GM23338 (cell line): ENCODE measurements at regions not wholly inside any gene's neighbourhood (a gene's known extent, or its start where the extent isn't known, plus 50 kb on each side); places are given as distances from the start of the nearest gene placed in this dataset.

Source experiments
- ATAC-seq: fragments of 200-7000 bp; cut with Tn5 transposase; 3 replicates; pipeline ENCODE4 v1.9.1; 2020
- DNase-seq: peaks from one replicate; pipeline ENCODE4 v3.0.0-alpha.2; 2015; ENCODE audit warnings: low spot score
- H2AFZ ChIP-seq: fragments of 200-600 bp; sonication (generic); 2 replicates; pipeline ENCODE4 v1.8.0; 2016; ENCODE audit warnings: antibody characterized with exemption, mild to moderate bottlenecking, moderate library complexity
- H3F3A ChIP-seq: fragments of 200-600 bp; sonication (generic); replicated peaks from 2 replicates; pipeline ENCODE4 v1.8.0; 2017; ENCODE audit warnings: antibody characterized with exemption, mixed run types, low read depth
- H3K27ac ChIP-seq: fragments of 200-600 bp; sonication (generic); 2 replicates; pipeline ENCODE4 v1.6.1; 2016; ENCODE audit warnings: low read depth
- H3K27me3 ChIP-seq: fragments of 200-600 bp; sonication (generic); 2 replicates; pipeline ENCODE4 v1.8.0; 2016; ENCODE audit warnings: mild to moderate bottlenecking, mixed run types, moderate library complexity; ENCODE audit not compliant: insufficient read depth
- H3K36me3 ChIP-seq: fragments of 200-600 bp; sonication (generic); 2 replicates; pipeline ENCODE4 v1.8.0; 2016; ENCODE audit warnings: mild to moderate bottlenecking; ENCODE audit not compliant: insufficient read depth
- H3K4me1 ChIP-seq: fragments of 200-600 bp; sonication (generic); 2 replicates; pipeline ENCODE4 v1.8.0; 2016; ENCODE audit warnings: mild to moderate bottlenecking, moderate library complexity; ENCODE audit not compliant: insufficient read depth
- H3K4me2 ChIP-seq: fragments of 200-600 bp; sonication (generic); 2 replicates; pipeline ENCODE4 v1.7.1; 2017; ENCODE audit warnings: mixed run types
- H3K4me3 ChIP-seq: fragments of 200-600 bp; sonication (generic); 2 replicates; pipeline ENCODE4 v1.6.1; 2016; ENCODE audit warnings: mixed run types
- H3K79me2 ChIP-seq: fragments of 200-600 bp; sonication (generic); replicated peaks from 2 replicates; pipeline ENCODE4 v1.8.0; 2017; ENCODE audit warnings: mild to moderate bottlenecking; ENCODE audit not compliant: insufficient read depth
- H3K9me2 ChIP-seq: fragments of 200-600 bp; sonication (generic); 2 replicates; pipeline ENCODE4 v1.8.0; 2017; ENCODE audit not compliant: insufficient read depth
- H4K20me1 ChIP-seq: fragments of 200-600 bp; sonication (generic); replicated peaks from 2 replicates; pipeline ENCODE4 v1.8.0; 2017; ENCODE audit warnings: mild to moderate bottlenecking; ENCODE audit not compliant: insufficient read depth
- H3K27ac Mint-ChIP-seq: 2 replicates; pipeline ENCODE4 v1.8.0; 2020; ENCODE audit warnings: inconsistent platforms, mild to moderate bottlenecking, moderate library complexity, mixed read lengths
- H3K27me3 Mint-ChIP-seq: 3 replicates; pipeline ENCODE4 v1.8.0; 2022; ENCODE audit warnings: low read depth, mild to moderate bottlenecking, moderate library complexity, mixed read lengths, inconsistent platforms; ENCODE audit not compliant: insufficient read depth, poor library complexity
- H3K36me3 Mint-ChIP-seq: 3 replicates; pipeline ENCODE4 v1.8.0; 2021; ENCODE audit warnings: low read depth, mild to moderate bottlenecking, inconsistent platforms, moderate library complexity, mixed read lengths
- H3K4me1 Mint-ChIP-seq: 3 replicates; pipeline ENCODE4 v1.8.0; 2020; ENCODE audit warnings: mild to moderate bottlenecking, inconsistent platforms, mixed read lengths
- H3K4me3 Mint-ChIP-seq: 3 replicates; pipeline ENCODE4 v1.8.0; 2021; ENCODE audit warnings: moderate library complexity, mild to moderate bottlenecking, inconsistent platforms, mixed read lengths
- H3K9me3 Mint-ChIP-seq: 3 replicates; pipeline ENCODE4 v1.8.0; 2020; ENCODE audit warnings: moderate library complexity, mild to moderate bottlenecking, inconsistent platforms, mixed read lengths
- CREB1 ChIP-seq: fragments of 250-450 bp; sonication (Bioruptor Pico); IDR thresholded peaks from 2 replicates; pipeline ENCODE4 v1.5.0; 2020; ENCODE audit warnings: low read depth, mild to moderate bottlenecking, moderate library complexity
- EZH2 ChIP-seq: fragments of 200-600 bp; sonication (generic); IDR thresholded peaks from one replicate; pipeline ENCODE4 v1.8.0; 2017; ENCODE audit warnings: antibody characterized with exemption, mild to moderate bottlenecking, low read depth; ENCODE audit not compliant: unreplicated experiment
- EZH2phosphoT487 ChIP-seq: fragments of 200-600 bp; sonication (generic); IDR thresholded peaks from one replicate; pipeline ENCODE4 v1.8.1; 2018; ENCODE audit warnings: antibody characterized with exemption; ENCODE audit not compliant: unreplicated experiment
- JUNB ChIP-seq: IDR thresholded peaks from one replicate; pipeline ENCODE4 v1.6.1; 2016; ENCODE audit warnings: antibody characterized with exemption; ENCODE audit not compliant: unreplicated experiment
- NANOG ChIP-seq: IDR thresholded peaks from 2 replicates; pipeline ENCODE4 v1.6.1; 2016; ENCODE audit warnings: antibody characterized with exemption, borderline replicate concordance
- POLR2AphosphoS5 ChIP-seq: IDR thresholded peaks from 2 replicates; pipeline ENCODE4 v1.6.1; 2016; ENCODE audit warnings: antibody characterized with exemption, low read depth
- STAT1 ChIP-seq: IDR thresholded peaks from one replicate; pipeline ENCODE4 v1.6.1; 2016; ENCODE audit warnings: antibody characterized with exemption; ENCODE audit not compliant: unreplicated experiment
- ZNF114 ChIP-seq: fragments of 250-450 bp; sonication (Bioruptor Pico); IDR thresholded peaks from 2 replicates; pipeline ENCODE4 v1.5.0; 2020; ENCODE audit warnings: mild to moderate bottlenecking, moderate library complexity
- ZNF331 ChIP-seq: fragments of 250-450 bp; sonication (Bioruptor Pico); IDR thresholded peaks from 2 replicates; pipeline ENCODE4 v1.5.0; 2020; ENCODE audit warnings: low read depth, mild to moderate bottlenecking, moderate library complexity
- TF ChIP-seq, protein P1 (sequence below): fragments of 250-450 bp; sonication (Bioruptor Pico); IDR thresholded peaks from 2 replicates; pipeline ENCODE4 v1.5.0; 2020; ENCODE audit warnings: mild to moderate bottlenecking, moderate library complexity
- TF ChIP-seq, protein P2 (sequence below), 2 experiments: fragments of 200-600 bp in 1 of 2; sonication (generic) in 1 of 2; conservative IDR thresholded peaks; 2 replicates each; pipeline versions ENCODE4 v1.5.1 to v1.6.1; 2016 to 2017; ENCODE audit warnings: antibody characterized with exemption in 2 of 2, low read depth in 2 of 2, mild to moderate bottlenecking in 2 of 2, moderate library complexity in 1 of 2
- TF ChIP-seq, protein P3 (sequence below): IDR thresholded peaks from 2 replicates; pipeline ENCODE4 v1.6.1; 2016; ENCODE audit warnings: antibody characterized with exemption
- TF ChIP-seq, protein P4 (sequence below): IDR thresholded peaks from one replicate; pipeline ENCODE4 v1.6.1; 2018; ENCODE audit warnings: antibody characterized with exemption; ENCODE audit not compliant: unreplicated experiment

DNA sequence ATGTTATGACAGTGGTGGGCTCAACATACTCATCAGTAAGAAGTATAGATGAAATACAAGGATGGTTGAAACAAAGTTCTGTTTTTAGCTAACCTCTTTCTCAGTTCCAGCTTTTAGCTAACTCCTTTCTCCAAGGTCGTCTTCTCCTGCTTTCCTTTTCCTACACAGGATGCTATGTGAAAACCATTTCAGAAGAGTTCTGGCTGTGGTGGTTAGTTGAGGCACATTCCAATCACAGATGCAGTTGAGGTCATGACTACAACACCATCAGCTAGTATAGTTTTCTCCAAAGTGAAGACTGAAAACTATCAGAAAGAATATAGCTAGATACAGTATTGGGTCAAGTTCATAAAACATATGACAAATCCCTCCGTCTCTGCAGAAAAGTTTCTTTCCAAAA is 477.7 kb upstream of the C9orf72 start:
- H3K36me3 ChIP-seq: no peaks in the 10 kb centered on the region
- peaks cover 6% of the 10 kb centered on the region; the same call in 1 of the 2 replicates for H3K9me2 ChIP-seq
- no peak for ATAC-seq
- TF ChIP-seq, protein P1, sequence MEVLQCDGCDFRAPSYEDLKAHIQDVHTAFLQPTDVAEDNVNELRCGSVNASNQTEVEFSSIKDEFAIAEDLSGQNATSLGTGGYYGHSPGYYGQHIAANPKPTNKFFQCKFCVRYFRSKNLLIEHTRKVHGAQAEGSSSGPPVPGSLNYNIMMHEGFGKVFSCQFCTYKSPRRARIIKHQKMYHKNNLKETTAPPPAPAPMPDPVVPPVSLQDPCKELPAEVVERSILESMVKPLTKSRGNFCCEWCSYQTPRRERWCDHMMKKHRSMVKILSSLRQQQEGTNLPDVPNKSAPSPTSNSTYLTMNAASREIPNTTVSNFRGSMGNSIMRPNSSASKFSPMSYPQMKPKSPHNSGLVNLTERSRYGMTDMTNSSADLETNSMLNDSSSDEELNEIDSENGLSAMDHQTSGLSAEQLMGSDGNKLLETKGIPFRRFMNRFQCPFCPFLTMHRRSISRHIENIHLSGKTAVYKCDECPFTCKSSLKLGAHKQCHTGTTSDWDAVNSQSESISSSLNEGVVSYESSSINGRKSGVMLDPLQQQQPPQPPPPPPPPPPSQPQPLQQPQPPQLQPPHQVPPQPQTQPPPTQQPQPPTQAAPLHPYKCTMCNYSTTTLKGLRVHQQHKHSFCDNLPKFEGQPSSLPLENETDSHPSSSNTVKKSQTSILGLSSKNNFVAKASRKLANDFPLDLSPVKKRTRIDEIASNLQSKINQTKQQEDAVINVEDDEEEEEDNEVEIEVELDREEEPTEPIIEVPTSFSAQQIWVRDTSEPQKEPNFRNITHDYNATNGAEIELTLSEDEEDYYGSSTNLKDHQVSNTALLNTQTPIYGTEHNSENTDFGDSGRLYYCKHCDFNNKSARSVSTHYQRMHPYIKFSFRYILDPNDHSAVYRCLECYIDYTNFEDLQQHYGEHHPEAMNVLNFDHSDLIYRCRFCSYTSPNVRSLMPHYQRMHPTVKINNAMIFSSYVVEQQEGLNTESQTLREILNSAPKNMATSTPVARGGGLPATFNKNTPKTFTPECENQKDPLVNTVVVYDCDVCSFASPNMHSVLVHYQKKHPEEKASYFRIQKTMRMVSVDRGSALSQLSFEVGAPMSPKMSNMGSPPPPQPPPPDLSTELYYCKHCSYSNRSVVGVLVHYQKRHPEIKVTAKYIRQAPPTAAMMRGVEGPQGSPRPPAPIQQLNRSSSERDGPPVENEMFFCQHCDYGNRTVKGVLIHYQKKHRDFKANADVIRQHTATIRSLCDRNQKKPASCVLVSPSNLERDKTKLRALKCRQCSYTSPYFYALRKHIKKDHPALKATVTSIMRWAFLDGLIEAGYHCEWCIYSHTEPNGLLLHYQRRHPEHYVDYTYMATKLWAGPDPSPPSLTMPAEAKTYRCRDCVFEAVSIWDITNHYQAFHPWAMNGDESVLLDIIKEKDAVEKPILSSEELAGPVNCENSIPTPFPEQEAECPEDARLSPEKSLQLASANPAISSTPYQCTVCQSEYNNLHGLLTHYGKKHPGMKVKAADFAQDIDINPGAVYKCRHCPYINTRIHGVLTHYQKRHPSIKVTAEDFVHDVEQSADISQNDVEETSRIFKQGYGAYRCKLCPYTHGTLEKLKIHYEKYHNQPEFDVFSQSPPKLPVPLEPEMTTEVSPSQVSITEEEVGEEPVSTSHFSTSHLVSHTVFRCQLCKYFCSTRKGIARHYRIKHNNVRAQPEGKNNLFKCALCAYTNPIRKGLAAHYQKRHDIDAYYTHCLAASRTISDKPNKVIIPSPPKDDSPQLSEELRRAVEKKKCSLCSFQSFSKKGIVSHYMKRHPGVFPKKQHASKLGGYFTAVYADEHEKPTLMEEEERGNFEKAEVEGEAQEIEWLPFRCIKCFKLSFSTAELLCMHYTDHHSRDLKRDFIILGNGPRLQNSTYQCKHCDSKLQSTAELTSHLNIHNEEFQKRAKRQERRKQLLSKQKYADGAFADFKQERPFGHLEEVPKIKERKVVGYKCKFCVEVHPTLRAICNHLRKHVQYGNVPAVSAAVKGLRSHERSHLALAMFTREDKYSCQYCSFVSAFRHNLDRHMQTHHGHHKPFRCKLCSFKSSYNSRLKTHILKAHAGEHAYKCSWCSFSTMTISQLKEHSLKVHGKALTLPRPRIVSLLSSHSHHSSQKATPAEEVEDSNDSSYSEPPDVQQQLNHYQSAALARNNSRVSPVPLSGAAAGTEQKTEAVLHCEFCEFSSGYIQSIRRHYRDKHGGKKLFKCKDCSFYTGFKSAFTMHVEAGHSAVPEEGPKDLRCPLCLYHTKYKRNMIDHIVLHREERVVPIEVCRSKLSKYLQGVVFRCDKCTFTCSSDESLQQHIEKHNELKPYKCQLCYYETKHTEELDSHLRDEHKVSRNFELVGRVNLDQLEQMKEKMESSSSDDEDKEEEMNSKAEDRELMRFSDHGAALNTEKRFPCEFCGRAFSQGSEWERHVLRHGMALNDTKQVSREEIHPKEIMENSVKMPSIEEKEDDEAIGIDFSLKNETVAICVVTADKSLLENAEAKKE (CRISPR knock-in tag): no peak
- TF ChIP-seq NANOG (no peak), JUNB (no peak), CREB1 (CRISPR knock-in tag) (no peak), EZH2phosphoT487 (no peak), EZH2 (no peak), ZNF331 (no peak), ZNF114 (CRISPR knock-in tag) (no peak), STAT1 (no peak), POLR2AphosphoS5 (no peak)
- TF ChIP-seq, protein P2, sequence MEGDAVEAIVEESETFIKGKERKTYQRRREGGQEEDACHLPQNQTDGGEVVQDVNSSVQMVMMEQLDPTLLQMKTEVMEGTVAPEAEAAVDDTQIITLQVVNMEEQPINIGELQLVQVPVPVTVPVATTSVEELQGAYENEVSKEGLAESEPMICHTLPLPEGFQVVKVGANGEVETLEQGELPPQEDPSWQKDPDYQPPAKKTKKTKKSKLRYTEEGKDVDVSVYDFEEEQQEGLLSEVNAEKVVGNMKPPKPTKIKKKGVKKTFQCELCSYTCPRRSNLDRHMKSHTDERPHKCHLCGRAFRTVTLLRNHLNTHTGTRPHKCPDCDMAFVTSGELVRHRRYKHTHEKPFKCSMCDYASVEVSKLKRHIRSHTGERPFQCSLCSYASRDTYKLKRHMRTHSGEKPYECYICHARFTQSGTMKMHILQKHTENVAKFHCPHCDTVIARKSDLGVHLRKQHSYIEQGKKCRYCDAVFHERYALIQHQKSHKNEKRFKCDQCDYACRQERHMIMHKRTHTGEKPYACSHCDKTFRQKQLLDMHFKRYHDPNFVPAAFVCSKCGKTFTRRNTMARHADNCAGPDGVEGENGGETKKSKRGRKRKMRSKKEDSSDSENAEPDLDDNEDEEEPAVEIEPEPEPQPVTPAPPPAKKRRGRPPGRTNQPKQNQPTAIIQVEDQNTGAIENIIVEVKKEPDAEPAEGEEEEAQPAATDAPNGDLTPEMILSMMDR (conservative IDR thresholded peaks at IDR 0.05; ENCODE audit: low read depth in 2 of 2): no peak
- TF ChIP-seq, protein P3, sequence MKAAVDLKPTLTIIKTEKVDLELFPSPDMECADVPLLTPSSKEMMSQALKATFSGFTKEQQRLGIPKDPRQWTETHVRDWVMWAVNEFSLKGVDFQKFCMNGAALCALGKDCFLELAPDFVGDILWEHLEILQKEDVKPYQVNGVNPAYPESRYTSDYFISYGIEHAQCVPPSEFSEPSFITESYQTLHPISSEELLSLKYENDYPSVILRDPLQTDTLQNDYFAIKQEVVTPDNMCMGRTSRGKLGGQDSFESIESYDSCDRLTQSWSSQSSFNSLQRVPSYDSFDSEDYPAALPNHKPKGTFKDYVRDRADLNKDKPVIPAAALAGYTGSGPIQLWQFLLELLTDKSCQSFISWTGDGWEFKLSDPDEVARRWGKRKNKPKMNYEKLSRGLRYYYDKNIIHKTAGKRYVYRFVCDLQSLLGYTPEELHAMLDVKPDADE: no peak
- TF ChIP-seq, protein P4, sequence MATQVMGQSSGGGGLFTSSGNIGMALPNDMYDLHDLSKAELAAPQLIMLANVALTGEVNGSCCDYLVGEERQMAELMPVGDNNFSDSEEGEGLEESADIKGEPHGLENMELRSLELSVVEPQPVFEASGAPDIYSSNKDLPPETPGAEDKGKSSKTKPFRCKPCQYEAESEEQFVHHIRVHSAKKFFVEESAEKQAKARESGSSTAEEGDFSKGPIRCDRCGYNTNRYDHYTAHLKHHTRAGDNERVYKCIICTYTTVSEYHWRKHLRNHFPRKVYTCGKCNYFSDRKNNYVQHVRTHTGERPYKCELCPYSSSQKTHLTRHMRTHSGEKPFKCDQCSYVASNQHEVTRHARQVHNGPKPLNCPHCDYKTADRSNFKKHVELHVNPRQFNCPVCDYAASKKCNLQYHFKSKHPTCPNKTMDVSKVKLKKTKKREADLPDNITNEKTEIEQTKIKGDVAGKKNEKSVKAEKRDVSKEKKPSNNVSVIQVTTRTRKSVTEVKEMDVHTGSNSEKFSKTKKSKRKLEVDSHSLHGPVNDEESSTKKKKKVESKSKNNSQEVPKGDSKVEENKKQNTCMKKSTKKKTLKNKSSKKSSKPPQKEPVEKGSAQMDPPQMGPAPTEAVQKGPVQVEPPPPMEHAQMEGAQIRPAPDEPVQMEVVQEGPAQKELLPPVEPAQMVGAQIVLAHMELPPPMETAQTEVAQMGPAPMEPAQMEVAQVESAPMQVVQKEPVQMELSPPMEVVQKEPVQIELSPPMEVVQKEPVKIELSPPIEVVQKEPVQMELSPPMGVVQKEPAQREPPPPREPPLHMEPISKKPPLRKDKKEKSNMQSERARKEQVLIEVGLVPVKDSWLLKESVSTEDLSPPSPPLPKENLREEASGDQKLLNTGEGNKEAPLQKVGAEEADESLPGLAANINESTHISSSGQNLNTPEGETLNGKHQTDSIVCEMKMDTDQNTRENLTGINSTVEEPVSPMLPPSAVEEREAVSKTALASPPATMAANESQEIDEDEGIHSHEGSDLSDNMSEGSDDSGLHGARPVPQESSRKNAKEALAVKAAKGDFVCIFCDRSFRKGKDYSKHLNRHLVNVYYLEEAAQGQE: no peak
- H3K4me2 ChIP-seq: no peak overlapping the region
- Mint-ChIP-seq H3K27ac (no peak overlapping the region), H3K27me3 (peaks cover 2% of the 10 kb centered on the region), H3K4me1 (peaks cover 8% of the 10 kb centered on the region; the same call in 2 of the 3 replicates), H3K36me3 (no peaks in the 10 kb centered on the region), H3K4me3 (no peak overlapping the region), H3K9me3 (no peaks in the 10 kb centered on the region)
- no peak for DNase-seq
- no peaks in the 10 kb centered on the region for H3K79me2 ChIP-seq
- no peak overlapping the region for H3K27ac ChIP-seq
- H3K4me3 ChIP-seq: no peak overlapping the region
- H3K27me3 ChIP-seq: no peaks in the 10 kb centered on the region
- peaks cover 8% of the 10 kb centered on the region; the same call in 1 of the 2 replicates for H3K4me1 ChIP-seq
- H2AFZ ChIP-seq: no peak overlapping the region
- H3F3A ChIP-seq: no peaks in the 10 kb centered on the region
- H4K20me1 ChIP-seq: no peaks in the 10 kb centered on the region
